ENCODE measurements at regions not wholly inside any gene's neighbourhood (a gene's known extent, or its start where the extent isn't known, plus 50 kb on each side); places are given as distances from the start of the nearest gene placed in this dataset.

- TF ChIP-seq JUND (CRISPR knock-in tag; IDR thresholded peaks at IDR 0.05) (no peak), KMT2A (CRISPR knock-in tag; IDR thresholded peaks at IDR 0.05) (no peak)
These were observed 142.3 kb upstream of the NRSN1 start (continued) for GRCh38 chr6:23983735-23984134.

GRCh38 chr6:23985015-23985414 is 141.0 kb upstream of the NRSN1 start:
- Histone ChIP-seq H3K4me2 (ENCODE audit: low read depth, low read length) (no peak overlapping the region), H3K36me3 (replicated peaks in 1 of 2; ENCODE audit: control insufficient read depth in 1 of 2, insufficient read depth in 2 of 2, low read length in 2 of 2) (no peaks in the 10 kb centered on the region), H3K4me1 (ENCODE audit: insufficient read depth, low read length) (no peaks in the 10 kb centered on the region), H3K9ac (ENCODE audit: insufficient read depth, low read depth, low read length) (no peak overlapping the region), H3K4me3 (replicated peaks in 1 of 3; ENCODE audit: insufficient read depth in 1 of 3, low read depth in 2 of 3, low read length in 3 of 3) (no peak overlapping the region), H2AFZ (ENCODE audit: low read length) (no peak overlapping the region), H3K27ac (ENCODE audit: extremely low read length, insufficient read depth, low read length) (no peak overlapping the region), H3K9me3 (ENCODE audit: low read length) (no peaks in the 10 kb centered on the region), H3K79me2 (ENCODE audit: insufficient read depth, low read length) (no peaks in the 10 kb centered on the region), H3K27me3 (ENCODE audit: control insufficient read depth in 1 of 2, insufficient read depth in 2 of 2, low read length in 2 of 2) (no peaks in the 10 kb centered on the region), H4K20me1 (ENCODE audit: insufficient read depth, low read length) (no peaks in the 10 kb centered on the region)
- POLR2A ChIA-PET: no interaction called here
- DNase-seq (ENCODE audit: low spot score): no peak
- in situ Hi-C loops (cut with HindIII; ENCODE audit: extremely low pct_ligation_motif_present, low pct_unique_long_range_greater_than_20kb): no loop called here
- intact Hi-C loops (cut with micrococcal nuclease; ENCODE audit: unreplicated experiment): no loop called here
- CTCF ChIA-PET (ENCODE audit: low intra/inter-chr PET ratio, low total read pairs): no interaction called here
- BruUV-seq (replicated peaks): no TSS peak
- WGBS (ENCODE audit: low lambda C conversion rate): 93% methylated on average over 4 of the region's 4 CpGs
- no peak for ATAC-seq
- FAIRE-seq: no peak
- TF ChIP-seq ZBTB42 (CRISPR knock-in tag; IDR thresholded peaks at IDR 0.05) (no peak), ZNF232 (CRISPR knock-in tag; IDR thresholded peaks at IDR 0.05; ENCODE audit: borderline replicate concordance) (no peak), POGZ (CRISPR knock-in tag; IDR thresholded peaks at IDR 0.05) (no peak), ZNF331 (CRISPR knock-in tag; IDR thresholded peaks at IDR 0.05) (no peak), ZNF512 (CRISPR knock-in tag; IDR thresholded peaks at IDR 0.05) (no peak), ZNF207 (IDR thresholded peaks at IDR 0.05; ENCODE audit: borderline replicate concordance) (no peak), ZNF761 (CRISPR knock-in tag; conservative IDR thresholded peaks at IDR 0.05) (no peak), SP1 (IDR thresholded peaks at IDR 0.05) (no peak), SP1 (CRISPR knock-in tag; IDR thresholded peaks at IDR 0.05) (no peak), YEATS2 (CRISPR knock-in tag; IDR thresholded peaks at IDR 0.05; ENCODE audit: borderline replicate concordance) (no peak), TERF1 (CRISPR knock-in tag; IDR thresholded peaks at IDR 0.05) (no peak), YY1 (IDR thresholded peaks at IDR 0.05; ENCODE audit: insufficient read depth, insufficient replicate concordance, low read depth, low read length) (no peak), ZNF383 (CRISPR knock-in tag; IDR thresholded peaks at IDR 0.05; ENCODE audit: borderline replicate concordance) (no peak), NAIF1 (CRISPR knock-in tag; IDR thresholded peaks at IDR 0.05; ENCODE audit: borderline replicate concordance) (no peak), DBP (CRISPR knock-in tag; IDR thresholded peaks at IDR 0.05; ENCODE audit: not compliant biosample characterization) (no peak), RBM39 (IDR thresholded peaks at IDR 0.05; ENCODE audit: low read depth, low read length, poor library complexity, severe bottlenecking) (no peak), PBX2 (CRISPR knock-in tag; IDR thresholded peaks at IDR 0.05) (no peak), ZBTB38 (CRISPR knock-in tag; IDR thresholded peaks at IDR 0.05) (no peak), KLF13 (CRISPR knock-in tag; IDR thresholded peaks at IDR 0.05) (no peak)

All from HepG2 (cell line).